Endothelial cell of umbilical vein (primary cell): ENCODE measurements at regions not wholly inside any gene's neighbourhood (a gene's known extent, or its start where the extent isn't known, plus 50 kb on each side); places are given as distances from the start of the nearest gene placed in this dataset.

Source experiments
- CTCF ChIP-seq, 2 donors: IDR thresholded peaks; 1 replicate in 1 of 2; 2 replicates in 1 of 2; pipeline ENCODE4 v1.5.1; 2011; ENCODE audit warnings: low read length in 2 of 2, mild to moderate bottlenecking in 2 of 2, moderate library complexity in 2 of 2, control low read depth in 1 of 2, inconsistent platforms in 1 of 2, low read depth in 1 of 2; ENCODE audit not compliant: insufficient read depth in 1 of 2; ENCODE audit errors: extremely low read depth in 1 of 2
- POLR2A ChIP-seq: IDR thresholded peaks from 2 replicates; pipeline ENCODE4 v1.6.1; 2012; ENCODE audit warnings: low read depth, mild to moderate bottlenecking, control low read depth, low read length

- TF ChIP-seq CTCF (IDR thresholded peaks at IDR 0.05; ENCODE audit: extremely low read depth in 1 of 2, insufficient read depth in 1 of 2, low read depth in 1 of 2, low read length in 2 of 2) = no peak
- TF ChIP-seq POLR2A = no peak
Measured at GRCh38 chr2:241924069-241924908, 54.8 kb downstream of the RTP5 start.
